HCT116 (cell line): ENCODE measurements at regions not wholly inside any gene's neighbourhood (a gene's known extent, or its start where the extent isn't known, plus 50 kb on each side); places are given as distances from the start of the nearest gene placed in this dataset.

Source experiments
- ATAC-seq: fragments of 200-7000 bp; cut with Tn5 transposase; 2 replicates; pipeline ENCODE4 v1.9.1; 2020; ENCODE audit warnings: mild to moderate bottlenecking, moderate library complexity
- BruUV-seq: library from RNA; stranded (reverse); fragments of 400-500 nt; replicated peaks from 2 replicates; lab custom pipeline; 2021; lab: Mats Ljungman, UMichigan
- CTCF ChIA-PET: fragments of 300-600 bp; sonication (Branson Sonifier 250); formaldehyde crosslinking; loops from one replicate; lab custom pipeline; 2021; ENCODE audit warnings: antibody characterized with exemption; lab: Charles Lee
- POLR2A ChIA-PET: fragments of 300-600, 350-600 bp; sonication (Branson Sonifier 250); formaldehyde crosslinking; loops from one replicate; lab custom pipeline; 2021; ENCODE audit warnings: antibody characterized with exemption; lab: Charles Lee
- RAD21 ChIA-PET, 2 experiments: fragments of 300-600 bp; sonication (Branson Sonifier 250); formaldehyde crosslinking; loops; one replicate each; lab custom pipeline; 2023; ENCODE audit warnings: low total read pairs in 2 of 2; ENCODE audit not compliant: uncharacterized antibody in 2 of 2, unreplicated experiment in 2 of 2, low non-redundant PET in 1 of 2; lab: Charles Lee
- DNase-seq: peaks from one replicate; pipeline ENCODE4 v3.0.0-alpha.2; 2010; ENCODE audit warnings: low read depth, low spot score
- H2AFZ ChIP-seq: fragments of 200-600 bp; shearing (Covaris generic), sonication (generic); 2 replicates; pipeline ENCODE4 v1.6.1; 2017; ENCODE audit warnings: low read depth, mixed run types, mixed read lengths, antibody characterized with exemption, low read length; ENCODE audit not compliant: poor library complexity, severe bottlenecking
- H3K27ac ChIP-seq: 2 replicates; pipeline ENCODE4 v1.5.1; 2012; ENCODE audit warnings: low read depth, low read length
- H3K27me3 ChIP-seq: fragments of 200-600 bp; sonication (generic); 2 replicates; pipeline ENCODE4 v1.6.1; 2016; ENCODE audit warnings: mixed run types, low read length, mixed read lengths; ENCODE audit not compliant: insufficient read depth
- H3K36me3 ChIP-seq, 2 experiments: fragments of 200-500 bp in 1 of 2; fragments of 200-600 bp in 1 of 2; sonication (Bioruptor generic) in 1 of 2; sonication (generic) in 1 of 2; 2 replicates each; pipeline versions ENCODE4 v1.5.1 to v1.6.1; 2014 to 2016; ENCODE audit warnings: low read length in 2 of 2, inconsistent platforms in 1 of 2, mixed read lengths in 1 of 2, mixed run types in 1 of 2; ENCODE audit not compliant: insufficient read depth in 2 of 2, control insufficient read depth in 1 of 2
- H3K4me1 ChIP-seq, 2 experiments: fragments of 200-600 bp in 1 of 2; sonication (generic) in 1 of 2; 2 replicates each; pipeline versions ENCODE4 v1.5.1 to v1.6.1; 2012 to 2017; ENCODE audit warnings: low read length in 2 of 2, inconsistent platforms in 1 of 2, mild to moderate bottlenecking in 1 of 2, mixed read lengths in 1 of 2, mixed run types in 1 of 2, moderate library complexity in 1 of 2; ENCODE audit not compliant: insufficient read depth in 2 of 2, control insufficient read depth in 1 of 2
- H3K4me2 ChIP-seq: fragments of 200-600 bp; sonication (generic); 2 replicates; pipeline ENCODE4 v1.6.1; 2017; ENCODE audit warnings: mixed run types, low read length, mixed read lengths
- H3K4me3 ChIP-seq, 2 experiments: fragments of 200-600 bp in 1 of 2; sonication (generic) in 1 of 2; replicated peaks in 1 of 2; 2 replicates each; pipeline ENCODE4 v1.5.1; 2011 to 2016; ENCODE audit warnings: low read length in 2 of 2, control low read depth in 1 of 2, low read depth in 1 of 2, mild to moderate bottlenecking in 1 of 2, mixed read lengths in 1 of 2, mixed run types in 1 of 2
- H3K79me2 ChIP-seq: fragments of 200-600 bp; sonication (generic); 2 replicates; pipeline ENCODE4 v1.6.1; 2017; ENCODE audit warnings: mild to moderate bottlenecking, mixed run types, low read length, moderate library complexity, mixed read lengths; ENCODE audit not compliant: insufficient read depth
- H3K9ac ChIP-seq: fragments of 200-600 bp; sonication (generic); 2 replicates; pipeline ENCODE4 v1.6.1; 2016; ENCODE audit warnings: low read length, mixed read lengths
- H3K9me2 ChIP-seq: fragments of 200-600 bp; sonication (generic), shearing (Covaris generic); 2 replicates; pipeline ENCODE4 v1.6.1; 2017; ENCODE audit warnings: mixed run types, mild to moderate bottlenecking, moderate library complexity; ENCODE audit not compliant: insufficient read depth
- H3K9me3 ChIP-seq, 2 experiments: fragments of 200-500 bp in 1 of 2; fragments of 200-600 bp in 1 of 2; sonication (Bioruptor generic) in 1 of 2; sonication (generic) in 1 of 2; 2 replicates each; pipeline ENCODE4 v1.6.1; 2014 to 2017; ENCODE audit warnings: low read length in 2 of 2, mixed read lengths in 2 of 2, inconsistent platforms in 1 of 2, low read depth in 1 of 2, mild to moderate bottlenecking in 1 of 2, mixed run types in 1 of 2, moderate library complexity in 1 of 2; ENCODE audit not compliant: control insufficient read depth in 1 of 2, insufficient read depth in 1 of 2
- H4K20me1 ChIP-seq: fragments of 200-600 bp; sonication (generic), shearing (Covaris generic); 2 replicates; pipeline ENCODE4 v1.6.1; 2017; ENCODE audit warnings: mixed run types, mild to moderate bottlenecking, moderate library complexity; ENCODE audit not compliant: insufficient read depth
- ATF3 ChIP-seq: IDR thresholded peaks from 2 replicates; pipeline ENCODE4 v1.6.1; 2012
- CBX3 ChIP-seq: IDR thresholded peaks from 2 replicates; pipeline ENCODE4 v1.6.1; 2012; ENCODE audit warnings: low read depth
- CTCF ChIP-seq, 3 experiments: fragments of 200-600 bp in 1 of 3; sonication (generic) in 1 of 3; IDR thresholded peaks in 2 of 3; conservative IDR thresholded peaks in 1 of 3; 2 replicates each; pipeline ENCODE4 v1.5.1; 2012 to 2017; ENCODE audit warnings: low read depth in 2 of 3, low read length in 2 of 3, antibody characterized with exemption in 1 of 3, borderline replicate concordance in 1 of 3, control low read depth in 1 of 3, mild to moderate bottlenecking in 1 of 3, mixed read lengths in 1 of 3, mixed run types in 1 of 3, moderate library complexity in 1 of 3; ENCODE audit not compliant: insufficient read depth in 1 of 3
- ELF1 ChIP-seq: IDR thresholded peaks from 2 replicates; pipeline ENCODE4 v1.6.1; 2012; ENCODE audit warnings: low read depth, borderline replicate concordance
- EZH2 ChIP-seq: fragments of 200-600 bp; sonication (generic); IDR thresholded peaks from 2 replicates; pipeline ENCODE4 v1.6.1; 2017; ENCODE audit warnings: antibody characterized with exemption, mixed run types
- EZH2phosphoT487 ChIP-seq: fragments of 200-600 bp; IDR thresholded peaks from 2 replicates; pipeline ENCODE4 v1.6.1; 2018; ENCODE audit warnings: antibody characterized with exemption, borderline replicate concordance
- FOSL1 ChIP-seq: IDR thresholded peaks from 2 replicates; pipeline ENCODE4 v1.6.1; 2012; ENCODE audit warnings: low read depth
- JUND ChIP-seq: IDR thresholded peaks from 2 replicates; pipeline ENCODE4 v1.6.1; 2012
- MAX ChIP-seq: IDR thresholded peaks from 2 replicates; pipeline ENCODE4 v1.6.1; 2012
- POLR2A ChIP-seq: IDR thresholded peaks from 2 replicates; pipeline ENCODE4 v1.7.0; 2011; ENCODE audit warnings: borderline replicate concordance; ENCODE audit not compliant: insufficient read depth, insufficient read length; ENCODE audit errors: extremely low read depth
- RAD21 ChIP-seq: IDR thresholded peaks from 2 replicates; pipeline ENCODE4 v1.6.1; 2012; ENCODE audit warnings: low read depth, mild to moderate bottlenecking
- REST ChIP-seq: IDR thresholded peaks from 2 replicates; pipeline ENCODE4 v1.6.1; 2012; ENCODE audit warnings: low read depth
- SIN3A ChIP-seq: IDR thresholded peaks from 2 replicates; pipeline ENCODE4 v1.6.1; 2012; ENCODE audit warnings: low read depth
- SP1 ChIP-seq: IDR thresholded peaks from 2 replicates; pipeline ENCODE4 v1.6.1; 2012; ENCODE audit warnings: low read depth
- SRF ChIP-seq: IDR thresholded peaks from 2 replicates; pipeline ENCODE4 v1.6.1; 2012; ENCODE audit warnings: low read depth
- TCF7L2 ChIP-seq: IDR thresholded peaks from 2 replicates; pipeline ENCODE4 v1.7.0; 2011; ENCODE audit warnings: borderline replicate concordance, inconsistent platforms; ENCODE audit not compliant: insufficient read depth, insufficient read length; ENCODE audit errors: extremely low read depth
- YY1 ChIP-seq: IDR thresholded peaks from 2 replicates; pipeline ENCODE4 v1.6.1; 2011; ENCODE audit warnings: low read length, low read depth, moderate library complexity, mild to moderate bottlenecking; ENCODE audit not compliant: insufficient replicate concordance; ENCODE audit errors: extremely low read depth
- ZBTB33 ChIP-seq: IDR thresholded peaks from 2 replicates; pipeline ENCODE4 v1.6.1; 2011; ENCODE audit warnings: mild to moderate bottlenecking, low read length, moderate library complexity; ENCODE audit not compliant: insufficient replicate concordance; ENCODE audit errors: extremely low read depth
- ZFX ChIP-seq: fragments of 450-650 bp; IDR thresholded peaks from 2 replicates; pipeline ENCODE4 v1.6.1; 2017
- ZNF274 ChIP-seq: fragments of 200-500 bp; sonication (Bioruptor generic); IDR thresholded peaks from 2 replicates; pipeline ENCODE4 v1.6.1; 2014; ENCODE audit warnings: mild to moderate bottlenecking, low read depth, low read length, inconsistent platforms
- intact Hi-C: fragments of 100-400 bp; cut with micrococcal nuclease; formaldehyde crosslinking; loops from 2 replicates; pipeline ENCODE4 v1.10.0; 2022

GRCh38 chr4:138658518-138658917 lies 357.1 kb upstream of the NOCT start:
- no peak for TF ChIP-seq ATF3
- no peak for TF ChIP-seq SIN3A
- no peak for TF ChIP-seq SP1
- no peak for TF ChIP-seq ELF1
- TF ChIP-seq RAD21: no peak
- no peak for TF ChIP-seq EZH2phosphoT487
- no peak for TF ChIP-seq CBX3
- TF ChIP-seq POLR2A: no peak
- TF ChIP-seq FOSL1: no peak
- TF ChIP-seq JUND: no peak
- TF ChIP-seq SRF: no peak
- no peak for TF ChIP-seq REST
- TF ChIP-seq YY1: no peak
- TF ChIP-seq MAX: no peak
- TF ChIP-seq CTCF (IDR thresholded peaks at IDR 0.05 in 2 of 3, conservative IDR thresholded peaks at IDR 0.05 in 1 of 3; ENCODE audit: borderline replicate concordance in 1 of 3, insufficient read depth in 1 of 3, low read depth in 2 of 3, low read length in 2 of 3): no peak
- no peak for TF ChIP-seq ZNF274
- no peak for TF ChIP-seq ZBTB33
- no peak for TF ChIP-seq TCF7L2
- TF ChIP-seq EZH2: no peak
- TF ChIP-seq ZFX: no peak
- POLR2A ChIA-PET: no interaction called here
- intact Hi-C loops: no loop called here
- RAD21 ChIA-PET: no interaction called here
- Histone ChIP-seq H3K27me3 (no peaks in the 10 kb centered on the region), H3K36me3 (no peaks in the 10 kb centered on the region), H4K20me1 (no peaks in the 10 kb centered on the region), H3K4me3 (no peak overlapping the region), H3K27ac (no peak overlapping the region), H3K4me1 (peaks cover 0 to 8% of the 10 kb centered on the region in 2 experiments; a peak in 1 of 4 replicates), H3K9me3 (no peaks in the 10 kb centered on the region), H3K9me2 (no peaks in the 10 kb centered on the region), H3K4me2 (no peak overlapping the region), H3K9ac (no peak overlapping the region), H3K79me2 (no peaks in the 10 kb centered on the region), H2AFZ (no peak overlapping the region)
- CTCF ChIA-PET: no interaction called here
- DNase-seq (no peak), ATAC-seq (no peak)
- no TSS peak for BruUV-seq
